Cortex of kidney (tissue), 1 donor: ENCODE measurements at regions not wholly inside any gene's neighbourhood (a gene's known extent, or its start where the extent isn't known, plus 50 kb on each side); places are given as distances from the start of the nearest gene placed in this dataset.

Experiments used
- DNase-seq: peaks from one replicate; lab custom pipeline; 2025; lab: John Stamatoyannopoulos, UW

GRCh38 chr1:234733427-234733826 lies 123.4 kb upstream of the IRF2BP2 start:
- no peak for DNase-seq

- DNase-seq, result no peak
These were observed 122.9 kb upstream of the IRF2BP2 start for GRCh38 chr1:234732671-234733390.

- no peak for DNase-seq
These were observed 122.3 kb upstream of the IRF2BP2 start for GRCh38 chr1:234732260-234732659.

- DNase-seq, result no peak
These were observed 121.6 kb upstream of the IRF2BP2 start for GRCh38 chr1:234731569-234732085.

GRCh38 chr1:234730770-234731568 lies 121.0 kb upstream of the IRF2BP2 start:
- no peak for DNase-seq

GRCh38 chr1:234730475-234730769 lies 120.4 kb upstream of the IRF2BP2 start:
- DNase-seq, result no peak

- DNase-seq, result no peak
These were observed 119.8 kb upstream of the IRF2BP2 start for GRCh38 chr1:234729561-234730474.

- no peak for DNase-seq
These were observed 118.8 kb upstream of the IRF2BP2 start for GRCh38 chr1:234728740-234729139.

GRCh38 chr1:234727018-234727940 lies 117.3 kb upstream of the IRF2BP2 start:
- DNase-seq, result no peak

- no peak for DNase-seq
These were observed 116.5 kb upstream of the IRF2BP2 start for GRCh38 chr1:234726359-234726943.

GRCh38 chr1:234725177-234726132 lies 115.5 kb upstream of the IRF2BP2 start:
- DNase-seq, result no peak

- no peak for DNase-seq
These were observed 114.7 kb upstream of the IRF2BP2 start for GRCh38 chr1:234724516-234725176.

- DNase-seq, result no peak
These were observed 113.1 kb upstream of the IRF2BP2 start for GRCh38 chr1:234722904-234723720.

GRCh38 chr1:234722270-234722704 lies 112.3 kb upstream of the IRF2BP2 start:
- no peak for DNase-seq

GRCh38 chr1:234721476-234722269 lies 111.7 kb upstream of the IRF2BP2 start:
- peak; percentile 38 for DNase-seq

GRCh38 chr1:234720709-234721441 lies 110.9 kb upstream of the IRF2BP2 start:
- DNase-seq, result no peak
